ENCODE measurements at regions not wholly inside any gene's neighbourhood (a gene's known extent, or its start where the extent isn't known, plus 50 kb on each side); places are given as distances from the start of the nearest gene placed in this dataset.

GRCh38 chr13:89281331-89281730, 1610.2 kb downstream of the SLITRK5 start:
- no peak for TF ChIP-seq CTCF (IDR thresholded peaks at IDR 0.05)
- no peak for TF ChIP-seq POLR2A (IDR thresholded peaks at IDR 0.05)

Data from ovary (tissue), 3 donors.